Ovary (tissue), 7 donors: ENCODE measurements at regions not wholly inside any gene's neighbourhood (a gene's known extent, or its start where the extent isn't known, plus 50 kb on each side); places are given as distances from the start of the nearest gene placed in this dataset.

ENCODE experiments used
- DNase-seq, 5 donors: peaks; one replicate each; pipeline ENCODE4 v3.0.0-alpha.2; 2019 to 2020
- H3K27ac ChIP-seq, 2 donors: fragments of 200-600 bp; one replicate each; pipeline versions ENCODE4 v1.5.1 to v1.8.0; 2019 to 2022
- H3K27me3 ChIP-seq: fragments of 200-600 bp; one replicate; pipeline ENCODE4 v1.8.0; 2022
- H3K36me3 ChIP-seq: fragments of 200-600 bp; sonication (generic); one replicate; pipeline ENCODE4 v1.5.1; 2019
- H3K4me1 ChIP-seq: one replicate; pipeline ENCODE4 v1.8.1; 2013; ENCODE audit warnings: mild to moderate bottlenecking, moderate library complexity; ENCODE audit not compliant: insufficient read depth
- H3K4me3 ChIP-seq: fragments of 200-600 bp; sonication (generic); one replicate; pipeline ENCODE4 v1.5.1; 2017
- H3K9me3 ChIP-seq, 2 donors: fragments of 200-600 bp in 1 of 2; sonication (generic) in 1 of 2; one replicate each; pipeline versions ENCODE4 v1.5.1 to v1.8.1; 2013 to 2019; ENCODE audit warnings: mild to moderate bottlenecking in 1 of 2, moderate library complexity in 1 of 2
- CTCF ChIP-seq, 3 donors: fragments of 450-650 bp in 2 of 3; fragments of 200-600 bp in 1 of 3; IDR thresholded peaks; one replicate each; pipeline versions ENCODE4 v1.5.1 to v1.8.0; 2016 to 2022; ENCODE audit warnings: antibody characterized with exemption in 3 of 3, mild to moderate bottlenecking in 1 of 3
- EP300 ChIP-seq: sonication (generic); formaldehyde crosslinking; IDR thresholded peaks from one replicate; pipeline ENCODE4 v1.6.1; 2017; ENCODE audit warnings: antibody characterized with exemption
- POLR2A ChIP-seq: fragments of 450-650 bp; IDR thresholded peaks from one replicate; pipeline ENCODE4 v1.6.1; 2017; ENCODE audit warnings: antibody characterized with exemption, mild to moderate bottlenecking, moderate library complexity
- WGBS, 3 donors: extraction: QIAGEN DNeasy Blood & Tissue Kit in 1 of 3; methylation state at CpG; one replicate each; pipeline versions ENCODE4 v1.1.5 to v1.1.7; 2013 to 2017; 5-methylcytosine and 5-hydroxymethylcytosine counted together
- intact Hi-C, 4 donors: fragments of 100-400 bp; cut with DNase I; formaldehyde crosslinking; loops; one replicate each; pipeline versions ENCODE4 v1.11.0 to v1.15.1; 2022 to 2023
- donor health status: DM: no; HTN: no; CAD: no; lungs with moderate emphysema.
- donor health status: DM: no; HTN: no; CAD: no.
- donor health status: Bipolar disorder and iron deficiency.
- donor health status: DM: no; HTN: no; CAD: no.
- donor health status: DM: yes; HTN: yes; CAD: no.

DNA sequence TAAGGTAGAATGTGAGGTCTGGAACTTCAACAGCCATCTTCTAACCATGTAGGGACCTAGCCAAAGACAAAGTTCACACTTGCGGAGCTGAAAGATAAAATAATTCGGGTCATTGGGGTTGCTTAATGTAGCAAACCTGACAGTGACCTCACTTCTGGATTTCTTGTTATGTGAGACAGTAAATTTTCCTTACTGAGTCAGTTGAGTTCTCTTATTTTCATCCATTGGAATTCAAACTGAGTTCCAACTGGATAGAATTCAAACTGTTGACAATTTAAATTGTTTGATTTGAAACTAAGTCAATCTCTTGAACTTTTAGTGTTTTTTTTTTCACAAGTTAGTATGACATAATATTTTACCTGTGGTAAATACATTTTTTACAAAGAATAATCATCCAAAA, 406.5 kb downstream of the ADAMTS20 start:
- no peak for DNase-seq
- intact Hi-C loops: no loop called here
- Histone ChIP-seq H3K36me3 (no peaks in the 10 kb centered on the region), H3K4me3 (no peak overlapping the region), H3K9me3 (no peaks in the 10 kb centered on the region), H3K27ac (no peak overlapping the region), H3K27me3 (no peaks in the 10 kb centered on the region), H3K4me1 (no peaks in the 10 kb centered on the region)
- TF ChIP-seq CTCF (IDR thresholded peaks at IDR 0.05) (no peak), POLR2A (no peak), EP300 (no peak)
- 44 to 69% (median 64%) methylated on average over 2 of the region's 2 CpGs for WGBS, 3 donors

GRCh38 chr12:43143278-43143677, 408.7 kb downstream of the ADAMTS20 start:
- no peak overlapping the region for H3K4me3 ChIP-seq
- no peaks in the 10 kb centered on the region for H3K4me1 ChIP-seq
- no peaks in the 10 kb centered on the region for H3K9me3 ChIP-seq
- H3K27ac ChIP-seq: no peak overlapping the region
- no peaks in the 10 kb centered on the region for H3K36me3 ChIP-seq
- TF ChIP-seq CTCF (IDR thresholded peaks at IDR 0.05) (no peak), EP300 (no peak), POLR2A (no peak)
- intact Hi-C loops: no loop called here
- H3K27me3 ChIP-seq: no peaks in the 10 kb centered on the region
- no peak for DNase-seq

DNA sequence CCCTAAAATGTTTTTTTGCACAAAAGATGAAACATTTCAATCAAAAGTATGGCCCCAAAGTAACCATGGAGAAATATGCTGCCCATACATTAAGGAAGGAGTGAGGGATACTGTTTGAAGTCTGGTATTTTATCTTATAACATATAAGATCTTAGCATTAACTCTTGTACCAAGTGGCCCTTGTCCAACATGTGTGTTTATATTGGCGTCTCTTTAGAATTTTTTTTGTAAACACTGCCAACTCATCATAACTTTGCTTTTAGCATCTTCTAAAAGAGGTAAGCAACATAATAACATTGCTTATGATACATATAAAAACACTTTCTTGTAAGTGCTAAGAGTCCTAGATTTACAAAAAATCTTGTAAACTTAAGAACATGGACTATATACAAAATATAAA, 419.7 kb downstream of the ADAMTS20 start:
- Histone ChIP-seq H3K4me3 (no peak overlapping the region), H3K9me3 (no peaks in the 10 kb centered on the region), H3K27ac (no peak overlapping the region), H3K36me3 (no peaks in the 10 kb centered on the region), H3K27me3 (no peaks in the 10 kb centered on the region), H3K4me1 (no peaks in the 10 kb centered on the region)
- no peak for TF ChIP-seq EP300
- TF ChIP-seq POLR2A: no peak
- TF ChIP-seq CTCF (IDR thresholded peaks at IDR 0.05): no peak
- DNase-seq: no peak
- intact Hi-C loops: no loop called here
- 25 to 53% (median 30%) methylated on average over 1 of the region's 1 CpG for WGBS, 3 donors

DNA sequence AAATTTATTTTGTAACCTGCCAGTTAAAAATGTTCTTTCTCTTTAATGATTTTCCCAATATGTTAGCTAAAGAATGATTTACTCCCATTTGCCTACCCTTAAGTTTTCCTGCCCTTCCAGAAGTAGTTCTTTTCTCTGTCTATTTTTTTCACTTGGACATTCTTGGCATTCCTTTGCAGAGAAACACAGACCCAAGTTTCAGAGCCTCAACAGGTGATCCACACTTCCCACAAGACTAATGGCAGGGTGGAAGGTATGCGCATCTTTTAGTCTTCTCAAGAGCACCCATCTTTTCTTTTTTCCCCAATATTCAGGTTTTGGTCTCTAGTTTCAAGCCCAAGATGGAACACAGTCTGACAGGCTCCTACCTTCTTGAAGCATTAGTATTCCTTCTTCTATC, 420.7 kb downstream of the ADAMTS20 start:
- no peaks in the 10 kb centered on the region for H3K9me3 ChIP-seq
- no peaks in the 10 kb centered on the region for H3K4me1 ChIP-seq
- intact Hi-C loops: no loop called here
- no peaks in the 10 kb centered on the region for H3K36me3 ChIP-seq
- H3K4me3 ChIP-seq: no peak overlapping the region
- DNase-seq: no peak
- no peak overlapping the region for H3K27ac ChIP-seq
- TF ChIP-seq EP300 (no peak), CTCF (IDR thresholded peaks at IDR 0.05) (no peak), POLR2A (no peak)
- 92 to 98% (median 96%) methylated on average over 1 of the region's 1 CpG for WGBS, 3 donors
- no peaks in the 10 kb centered on the region for H3K27me3 ChIP-seq
